Common myeloid progenitor, CD34-positive (primary cell): ENCODE measurements at regions not wholly inside any gene's neighbourhood (a gene's known extent, or its start where the extent isn't known, plus 50 kb on each side); places are given as distances from the start of the nearest gene placed in this dataset.
"Not testable (repeated sequence)": the region's sequence is repeated elsewhere in the genome, so short reads cannot be mapped to it uniquely, and the experiment has no call there.

Experiments used
- CTCF ChIA-PET: fragments of 350-600 bp; sonication (Branson Sonifier 250); formaldehyde crosslinking; loops from one replicate; lab custom pipeline; 2021; ENCODE audit warnings: antibody characterized with exemption; lab: Charles Lee
- POLR2A ChIA-PET: fragments of 350-600 bp; sonication (Branson Sonifier 250); formaldehyde crosslinking; loops from one replicate; lab custom pipeline; 2021; ENCODE audit warnings: antibody characterized with exemption; lab: Charles Lee
- DNase-seq, 3 donors: peaks; one replicate each; pipeline versions ENCODE4 v3.0.0 to v3.0.0-alpha.2; 2013
- H3K27ac ChIP-seq, 2 experiments: 1 replicate in 1 of 2; 2 replicates in 1 of 2; pipeline ENCODE4 v1.7.0; 2013; ENCODE audit warnings: inconsistent platforms in 2 of 2, low read length in 2 of 2, mild to moderate bottlenecking in 2 of 2, low read depth in 1 of 2, moderate library complexity in 1 of 2; ENCODE audit not compliant: severe bottlenecking in 2 of 2, insufficient read depth in 1 of 2, poor library complexity in 1 of 2
- H3K27me3 ChIP-seq, 5 experiments: replicated peaks in 2 of 5; 1 replicate in 3 of 5; 2 replicates in 2 of 5; pipeline versions ENCODE4 v1.6.1 to v1.7.0; 2013; ENCODE audit warnings: low read length in 4 of 5, mild to moderate bottlenecking in 2 of 5, moderate library complexity in 2 of 5, inconsistent platforms in 1 of 5; ENCODE audit not compliant: insufficient read depth in 5 of 5, control insufficient read depth in 4 of 5
- H3K36me3 ChIP-seq, 4 experiments: 1 replicate in 2 of 4; 2 replicates in 2 of 4; pipeline versions ENCODE4 v1.6.1 to v1.7.0; 2013; ENCODE audit warnings: low read length in 3 of 4, control low read depth in 1 of 4, mild to moderate bottlenecking in 1 of 4; ENCODE audit not compliant: control insufficient read depth in 4 of 4, insufficient read depth in 4 of 4
- H3K4me1 ChIP-seq, 4 experiments: 1 replicate in 3 of 4; 2 replicates in 1 of 4; pipeline versions ENCODE4 v1.6.1 to v1.7.1; 2013; ENCODE audit warnings: low read length in 3 of 4, mild to moderate bottlenecking in 3 of 4, control low read depth in 1 of 4, inconsistent platforms in 1 of 4, moderate library complexity in 1 of 4; ENCODE audit not compliant: control insufficient read depth in 4 of 4, insufficient read depth in 4 of 4; ENCODE audit errors: control extremely low read depth in 1 of 4
- H3K4me3 ChIP-seq, 7 experiments: 1 replicate in 4 of 7; 2 replicates in 3 of 7; pipeline versions ENCODE4 v1.5.1 to v1.7.0; 2013; ENCODE audit warnings: mild to moderate bottlenecking in 7 of 7, low read length in 6 of 7, moderate library complexity in 6 of 7, inconsistent platforms in 2 of 7, low read depth in 2 of 7, control low read depth in 1 of 7; ENCODE audit not compliant: insufficient read depth in 4 of 7, control insufficient read depth in 1 of 7; ENCODE audit errors: extremely low read depth in 1 of 7
- H3K9me3 ChIP-seq, 5 experiments: 1 replicate in 4 of 5; 2 replicates in 1 of 5; pipeline versions ENCODE4 v1.6.1 to v1.7.1; 2013; ENCODE audit warnings: low read length in 4 of 5, mild to moderate bottlenecking in 2 of 5, inconsistent platforms in 1 of 5, low read depth in 1 of 5, moderate library complexity in 1 of 5; ENCODE audit not compliant: control insufficient read depth in 4 of 5, insufficient read depth in 2 of 5; ENCODE audit errors: control extremely low read depth in 1 of 5
- WGBS: methylation state at CpG from one replicate; pipeline ENCODE4 v1.1.5; 2013; ENCODE audit not compliant: insufficient coverage; 5-methylcytosine and 5-hydroxymethylcytosine counted together

DNA sequence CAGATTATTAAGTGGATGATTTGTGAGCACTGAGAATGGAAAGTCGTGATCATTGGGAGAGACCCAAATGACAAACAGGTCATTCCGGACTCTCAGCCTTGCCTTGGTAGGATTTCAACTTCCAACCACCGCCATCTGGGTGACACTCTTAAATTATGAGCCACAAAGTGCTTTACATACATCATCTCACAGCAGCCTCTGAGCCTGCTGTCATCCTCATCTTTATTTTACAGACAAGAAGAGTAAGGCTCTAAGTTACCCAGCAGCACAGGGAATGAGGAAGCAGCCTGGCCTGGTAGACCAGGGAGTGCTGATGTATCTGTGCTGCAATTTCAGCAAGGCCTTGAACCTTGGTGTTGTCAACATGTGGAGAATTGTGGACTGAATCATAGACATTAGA lies 105.8 kb upstream of the TRIM2 start:
- Histone ChIP-seq H3K4me1 (no peaks in the 10 kb centered on the region), H3K9me3 (no peaks in the 10 kb centered on the region), H3K27me3 (no peaks in the 10 kb centered on the region), H3K4me3 (no peak overlapping the region), H3K36me3 (no peaks in the 10 kb centered on the region), H3K27ac (no peak overlapping the region)
- CTCF ChIA-PET: interaction anchor here (1.2 to 3.7 kb wide), 3 partner anchors 8 to 13 kb away, joined by 3 to 15 read pairs (median 3); no protein-coding TSS in a partner anchor
- WGBS: 92% methylated on average over 2 of the region's 3 CpGs
- POLR2A ChIA-PET: no interaction called here
- no peak for DNase-seq

DNA sequence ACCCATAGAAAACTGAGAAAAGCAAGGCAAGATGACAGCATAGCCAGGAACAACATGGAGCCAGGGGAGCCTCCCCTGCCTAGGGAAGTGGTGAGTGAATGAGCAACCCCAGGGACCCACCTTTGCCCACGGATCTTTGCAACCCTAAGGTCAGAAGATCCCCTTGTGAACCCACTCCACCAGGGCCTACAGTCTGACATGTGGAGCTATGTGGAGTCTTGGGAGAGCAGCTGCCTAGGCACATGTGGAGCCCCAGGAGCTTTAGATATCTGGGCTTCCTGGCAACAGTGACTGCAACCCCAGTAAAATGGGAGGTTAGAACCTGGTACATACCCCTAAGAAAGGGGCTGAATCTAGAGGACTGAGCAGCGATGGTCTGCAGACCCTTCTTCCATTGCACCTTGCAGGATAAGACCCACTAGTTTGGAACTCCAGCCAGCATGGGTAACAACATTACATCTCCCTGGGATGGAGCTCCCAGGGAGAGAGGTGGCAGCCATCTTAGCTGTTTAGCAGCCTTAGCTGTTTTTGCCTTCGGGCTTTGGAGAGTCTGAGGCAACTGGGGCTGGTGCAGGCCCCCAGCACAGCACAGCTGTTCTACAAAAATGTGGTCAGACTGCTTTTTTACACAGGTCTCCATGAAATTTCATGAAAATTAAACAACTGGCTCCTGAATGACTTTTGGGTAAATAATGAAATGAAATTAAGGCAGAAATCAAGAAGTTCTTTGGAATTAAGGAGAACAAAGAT lies 104.7 kb upstream of the TRIM2 start:
- CTCF ChIA-PET: interaction anchor here (0.8 to 1.2 kb wide), 4 partner anchors 9 to 27 kb away, joined by 3 to 4 read pairs (median 3); no protein-coding TSS in a partner anchor
- Histone ChIP-seq H3K27ac (no peak overlapping the region), H3K9me3 (no peaks in the 10 kb centered on the region), H3K27me3 (no peaks in the 10 kb centered on the region), H3K36me3 (no peaks in the 10 kb centered on the region), H3K4me1 (no peaks in the 10 kb centered on the region), H3K4me3 (no peak overlapping the region)
- POLR2A ChIA-PET: no interaction called here
- 100% methylated on average over 2 of the region's 3 CpGs for WGBS
- no peak for DNase-seq

DNA sequence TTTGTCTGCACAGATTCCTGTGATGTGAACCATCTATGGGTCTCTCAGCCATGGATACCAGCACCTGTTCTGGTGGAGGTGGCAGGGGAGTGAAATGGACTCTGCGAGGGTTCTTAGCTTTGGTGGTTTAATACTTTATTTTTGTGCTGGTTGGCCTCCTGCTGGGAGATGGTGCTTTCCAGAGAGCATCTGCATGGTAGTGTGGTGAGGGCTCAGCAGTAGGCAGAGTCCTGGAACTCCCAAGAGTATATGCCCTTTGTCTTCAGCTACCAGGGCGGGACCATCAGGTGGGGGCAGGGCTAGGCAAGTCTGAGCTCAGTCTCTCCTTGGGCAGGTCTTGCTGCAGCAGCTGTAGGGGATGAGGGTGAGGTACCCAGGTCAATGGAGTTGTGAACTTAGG lies 97.5 kb upstream of the TRIM2 start:
- DNase-seq, H3K27ac ChIP-seq, H3K9me3 ChIP-seq, H3K4me3 ChIP-seq, POLR2A ChIA-PET, H3K4me1 ChIP-seq, H3K27me3 ChIP-seq, H3K36me3 ChIP-seq: not testable (repeated sequence)
- CTCF ChIA-PET: interaction anchor here (1.0 to 2.1 kb wide), 4 partner anchors 10 to 24 kb away, joined by 3 to 12 read pairs (median 6); no protein-coding TSS in a partner anchor
- WGBS: 100% methylated on average over 1 of the region's 2 CpGs

DNA sequence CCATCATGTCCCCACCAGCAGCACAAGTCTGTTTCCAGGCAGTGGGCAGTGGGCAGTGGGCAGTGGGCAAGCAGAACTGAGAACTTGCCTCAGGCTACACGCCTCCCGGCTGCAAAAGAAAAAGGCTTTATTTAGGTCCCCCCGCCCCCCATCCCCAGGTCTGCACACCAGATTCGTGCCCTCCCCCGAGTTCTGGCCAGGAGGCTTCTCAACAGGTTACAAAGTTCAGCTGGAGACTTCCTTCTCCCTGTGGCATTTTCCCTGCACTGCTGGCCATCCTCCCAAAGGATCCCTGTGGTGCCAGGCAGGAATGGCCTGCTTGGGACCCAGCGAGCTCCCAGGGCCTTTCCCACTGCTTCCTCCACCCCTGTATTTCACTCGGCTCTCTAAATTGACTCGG lies 97.0 kb upstream of the TRIM2 start:
- ChIA-PET POLR2A (no interaction called here), CTCF (no interaction called here)
- no peak for DNase-seq
- Histone ChIP-seq H3K27me3 (no peaks in the 10 kb centered on the region), H3K4me3 (no peak overlapping the region), H3K27ac (no peak overlapping the region), H3K4me1 (peaks cover 0 to 3% (median under 1%) of the 10 kb centered on the region in 4 experiments), H3K9me3 (peaks cover 0 to 3% (median 2%) of the 10 kb centered on the region in 5 experiments), H3K36me3 (no peaks in the 10 kb centered on the region)
- 100% methylated on average over 7 of the region's 8 CpGs for WGBS

DNA sequence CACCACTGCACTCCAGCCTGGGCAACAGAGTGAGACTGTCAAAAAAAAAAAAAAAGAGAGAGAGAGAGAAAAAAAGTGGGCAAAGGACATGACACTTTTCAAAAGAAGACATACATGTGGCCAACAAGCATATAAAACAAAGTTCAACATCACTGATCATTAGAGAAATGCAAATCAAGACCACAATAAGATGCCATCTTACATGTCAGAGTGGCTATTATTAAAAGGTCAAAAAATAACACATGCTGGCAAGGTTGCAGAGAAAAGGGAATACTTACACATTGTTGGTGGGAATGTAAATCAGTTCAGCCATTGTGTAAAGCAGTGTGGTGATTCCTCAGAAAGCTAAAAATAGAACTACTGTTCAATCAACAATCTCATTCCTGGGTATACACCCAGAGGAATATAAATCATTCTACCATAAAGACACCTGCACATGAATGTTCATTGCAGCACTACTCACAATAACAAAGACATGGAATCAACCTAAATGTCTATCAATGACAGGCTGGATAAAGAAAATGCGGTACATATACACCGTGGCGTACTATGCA lies 94.9 kb upstream of the TRIM2 start:
- ChIA-PET CTCF (interaction anchor here (0.7 to 5.0 kb wide), 5 partner anchors 12 to 25 kb away, joined by 3 to 38 read pairs (median 3); no protein-coding TSS in a partner anchor), POLR2A (no interaction called here)
- Histone ChIP-seq H3K27me3 (no peaks in the 10 kb centered on the region), H3K4me3 (no peak overlapping the region), H3K9me3 (peaks cover 0 to 3% (median 2%) of the 10 kb centered on the region in 5 experiments), H3K4me1 (peaks cover 2 to 19% (median 13%) of the 10 kb centered on the region in 4 experiments), H3K36me3 (no peaks in the 10 kb centered on the region), H3K27ac (no peak overlapping the region)
- WGBS: 93% methylated on average over 3 of the region's 3 CpGs
- DNase-seq: no peak

DNA sequence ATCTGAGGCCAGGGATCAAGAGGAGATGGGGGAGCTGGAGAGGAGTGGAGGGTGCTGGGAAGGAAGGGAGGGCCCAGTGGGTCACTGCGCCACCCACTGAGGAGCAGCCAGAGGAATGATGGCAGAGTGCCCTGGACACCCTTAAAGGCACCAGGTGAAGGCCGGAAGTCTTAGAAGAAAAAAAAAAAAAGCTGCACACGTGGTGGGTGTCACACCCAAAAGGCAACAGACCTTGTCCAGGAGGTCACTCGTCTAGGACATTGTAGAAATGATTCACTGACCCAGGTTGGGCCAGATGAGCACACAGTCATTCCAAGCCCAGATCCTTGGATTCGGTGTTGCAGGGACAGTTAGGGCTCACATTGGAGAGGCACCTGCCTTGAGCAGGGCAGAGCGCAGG lies 93.5 kb upstream of the TRIM2 start:
- WGBS: 100% methylated on average over 5 of the region's 6 CpGs
- no peak overlapping the region for H3K27ac ChIP-seq
- H3K4me3 ChIP-seq: no peak overlapping the region
- H3K27me3 ChIP-seq: no peaks in the 10 kb centered on the region
- H3K4me1 ChIP-seq: peaks cover 3 to 26% (median 23%) of the 10 kb centered on the region in 4 experiments
- no peak for DNase-seq
- CTCF ChIA-PET: interaction anchor here (0.6 to 5.7 kb wide), 6 partner anchors 13 to 474 kb away, joined by 3 to 48 read pairs (median 4); no protein-coding TSS in a partner anchor
- H3K36me3 ChIP-seq: no peaks in the 10 kb centered on the region
- POLR2A ChIA-PET: no interaction called here
- peaks cover 0 to under 1% (median 0%) of the 10 kb centered on the region in 5 experiments for H3K9me3 ChIP-seq
